HepG2 (cell line): ENCODE measurements at regions not wholly inside any gene's neighbourhood (a gene's known extent, or its start where the extent isn't known, plus 50 kb on each side); places are given as distances from the start of the nearest gene placed in this dataset.

Source experiments
- ATAC-seq: fragments of 200-7000 bp; cut with Tn5 transposase; 3 replicates; pipeline ENCODE4 v1.9.1; 2020; ENCODE audit warnings: mild to moderate bottlenecking, moderate library complexity
- BruUV-seq: library from RNA; stranded (reverse); fragments of 400-500 nt; replicated peaks from 2 replicates; lab custom pipeline; 2021; lab: Mats Ljungman, UMichigan
- CTCF ChIA-PET: fragments of 300-600 bp; formaldehyde crosslinking; extraction: SDS; loops from one replicate; lab custom pipeline; 2021; ENCODE audit warnings: low total read pairs, inconsistent platforms, low intra/inter-chr PET ratio; lab: Yijun Ruan, JAX
- POLR2A ChIA-PET: fragments of 350-600 bp; sonication (Branson Sonifier 250); formaldehyde crosslinking; loops from one replicate; lab custom pipeline; 2020; ENCODE audit warnings: antibody characterized with exemption, inconsistent platforms; lab: Yijun Ruan, JAX
- DNase-seq: peaks from one replicate; pipeline ENCODE4 v3.0.0-alpha.2; 2015; ENCODE audit warnings: low spot score
- FAIRE-seq: peaks from 3 replicates; lab custom pipeline; 2011; peaks lifted over from hg19 to GRCh38; lab: Jason Lieb, UNC
- H2AFZ ChIP-seq: one replicate; pipeline ENCODE4 v1.6.1; 2011; ENCODE audit warnings: low read length, inconsistent platforms
- H3K27ac ChIP-seq: fragments of 300-600 bp; 3 replicates; pipeline ENCODE4 v1.8.0; 2011; ENCODE audit warnings: mixed run types, mild to moderate bottlenecking, mixed read lengths, low read length, inconsistent platforms; ENCODE audit not compliant: insufficient read depth; ENCODE audit errors: extremely low read length
- H3K27me3 ChIP-seq, 2 experiments: fragments of 200-600 bp in 1 of 2; 2 replicates in 1 of 2; 3 replicates in 1 of 2; pipeline versions ENCODE4 v1.6.0 to v1.8.0; 2011; ENCODE audit warnings: low read length in 2 of 2, mild to moderate bottlenecking in 2 of 2, moderate library complexity in 2 of 2, inconsistent platforms in 1 of 2; ENCODE audit not compliant: insufficient read depth in 2 of 2, control insufficient read depth in 1 of 2
- H3K36me3 ChIP-seq, 2 experiments: fragments of 200-600 bp in 1 of 2; replicated peaks in 1 of 2; 2 replicates in 1 of 2; 3 replicates in 1 of 2; pipeline versions ENCODE4 v1.5.1 to v1.8.0; 2011; ENCODE audit warnings: low read length in 2 of 2, inconsistent platforms in 1 of 2; ENCODE audit not compliant: insufficient read depth in 2 of 2, control insufficient read depth in 1 of 2
- H3K4me1 ChIP-seq: 2 replicates; pipeline ENCODE4 v1.5.1; 2012; ENCODE audit warnings: low read length, inconsistent platforms; ENCODE audit not compliant: insufficient read depth
- H3K4me2 ChIP-seq: 2 replicates; pipeline ENCODE4 v1.6.0; 2011; ENCODE audit warnings: low read depth, low read length, inconsistent platforms
- H3K4me3 ChIP-seq, 3 experiments: fragments of 200-600 bp in 1 of 3; sonication (generic), shearing (Covaris generic) in 1 of 3; replicated peaks in 1 of 3; 2 replicates each; pipeline ENCODE4 v1.5.1; 2011 to 2016; ENCODE audit warnings: low read length in 3 of 3, inconsistent platforms in 2 of 3, low read depth in 2 of 3, mild to moderate bottlenecking in 2 of 3, control low read depth in 1 of 3, mixed read lengths in 1 of 3; ENCODE audit not compliant: insufficient read depth in 1 of 3
- H3K79me2 ChIP-seq: one replicate; pipeline ENCODE4 v1.6.1; 2011; ENCODE audit warnings: low read length, inconsistent platforms; ENCODE audit not compliant: insufficient read depth
- H3K9ac ChIP-seq: 2 replicates; pipeline ENCODE4 v1.6.0; 2011; ENCODE audit warnings: mild to moderate bottlenecking, low read depth, low read length, inconsistent platforms; ENCODE audit not compliant: insufficient read depth
- H3K9me3 ChIP-seq: 2 replicates; pipeline ENCODE4 v1.5.1; 2012; ENCODE audit warnings: mild to moderate bottlenecking, low read length
- H4K20me1 ChIP-seq: 2 replicates; pipeline ENCODE4 v1.6.0; 2011; ENCODE audit warnings: inconsistent platforms, mild to moderate bottlenecking, low read length, moderate library complexity; ENCODE audit not compliant: insufficient read depth
- MYNN ChIP-seq: sonication (generic); formaldehyde crosslinking; IDR thresholded peaks from 2 replicates; pipeline ENCODE4 v1.4.0; 2020; ENCODE audit warnings: mild to moderate bottlenecking, low read depth, missing genetic modification reagents
- PLRG1 ChIP-seq: fragments of 450-650 bp; conservative IDR thresholded peaks from 2 replicates; pipeline ENCODE4 v1.6.1; 2016
- SMARCE1 ChIP-seq: fragments of 450-650 bp; IDR thresholded peaks from 2 replicates; pipeline ENCODE4 v1.6.1; 2017; ENCODE audit warnings: borderline replicate concordance
- TRIM24 ChIP-seq: sonication (generic); formaldehyde crosslinking; IDR thresholded peaks from 2 replicates; pipeline ENCODE4 v1.8.0; 2022; ENCODE audit warnings: mild to moderate bottlenecking, missing genetic modification reagents
- ZFP36L2 ChIP-seq: sonication (generic); formaldehyde crosslinking; IDR thresholded peaks from 2 replicates; pipeline ENCODE4 v1.4.0; 2020; ENCODE audit warnings: missing genetic modification reagents
- ZNF550 ChIP-seq: sonication (generic); formaldehyde crosslinking; IDR thresholded peaks from 2 replicates; pipeline ENCODE4 v1.4.0; 2020; ENCODE audit warnings: mild to moderate bottlenecking, missing genetic modification reagents, borderline replicate concordance
- ZNF629 ChIP-seq: sonication (generic); formaldehyde crosslinking; conservative IDR thresholded peaks from 2 replicates; pipeline ENCODE4 v1.5.0; 2020; ENCODE audit warnings: missing genetic modification reagents
- WGBS: methylation state at CpG from one replicate; pipeline ENCODE4 v1.1.6; 2017; ENCODE audit warnings: low lambda C conversion rate; 5-methylcytosine and 5-hydroxymethylcytosine counted together
- in situ Hi-C: cut with HindIII; loops from 2 replicates; pipeline ENCODE4 v1.10.0; 2017; ENCODE audit warnings: low pct_unique_long_range_greater_than_20kb; ENCODE audit not compliant: extremely low pct_ligation_motif_present
- intact Hi-C: fragments of 100-400 bp; cut with micrococcal nuclease; formaldehyde crosslinking; loops from one replicate; pipeline ENCODE4 v1.10.0; 2022; ENCODE audit not compliant: unreplicated experiment
- TF ChIP-seq, protein P1 (sequence below): sonication (generic); formaldehyde crosslinking; IDR thresholded peaks from 2 replicates; pipeline ENCODE4 v1.5.0; 2020; ENCODE audit warnings: mild to moderate bottlenecking, missing genetic modification reagents, borderline replicate concordance

DNA sequence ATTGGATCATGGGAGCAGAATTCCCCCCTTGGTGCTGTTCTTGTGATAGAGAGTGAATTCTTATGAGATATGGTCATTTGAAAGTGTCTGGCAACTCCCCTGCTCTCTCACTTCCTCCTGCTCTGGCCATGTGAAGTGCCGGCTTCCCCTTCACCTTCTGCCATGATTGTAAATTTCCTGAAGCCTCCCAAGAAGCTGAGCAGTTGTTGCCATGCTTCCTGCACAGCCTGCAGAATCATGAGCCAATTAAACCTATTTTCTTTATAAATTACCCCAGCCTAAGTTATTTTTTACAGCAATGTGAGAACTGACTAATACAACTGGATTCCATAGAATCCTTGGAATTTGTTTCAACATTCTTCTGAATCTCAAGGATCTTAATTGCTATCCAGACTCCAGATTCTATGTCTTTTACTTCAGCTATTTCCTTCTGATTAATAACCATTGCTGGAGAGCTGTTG, 328.1 kb downstream of the SLITRK5 start (continued):
- TF ChIP-seq, protein P1, sequence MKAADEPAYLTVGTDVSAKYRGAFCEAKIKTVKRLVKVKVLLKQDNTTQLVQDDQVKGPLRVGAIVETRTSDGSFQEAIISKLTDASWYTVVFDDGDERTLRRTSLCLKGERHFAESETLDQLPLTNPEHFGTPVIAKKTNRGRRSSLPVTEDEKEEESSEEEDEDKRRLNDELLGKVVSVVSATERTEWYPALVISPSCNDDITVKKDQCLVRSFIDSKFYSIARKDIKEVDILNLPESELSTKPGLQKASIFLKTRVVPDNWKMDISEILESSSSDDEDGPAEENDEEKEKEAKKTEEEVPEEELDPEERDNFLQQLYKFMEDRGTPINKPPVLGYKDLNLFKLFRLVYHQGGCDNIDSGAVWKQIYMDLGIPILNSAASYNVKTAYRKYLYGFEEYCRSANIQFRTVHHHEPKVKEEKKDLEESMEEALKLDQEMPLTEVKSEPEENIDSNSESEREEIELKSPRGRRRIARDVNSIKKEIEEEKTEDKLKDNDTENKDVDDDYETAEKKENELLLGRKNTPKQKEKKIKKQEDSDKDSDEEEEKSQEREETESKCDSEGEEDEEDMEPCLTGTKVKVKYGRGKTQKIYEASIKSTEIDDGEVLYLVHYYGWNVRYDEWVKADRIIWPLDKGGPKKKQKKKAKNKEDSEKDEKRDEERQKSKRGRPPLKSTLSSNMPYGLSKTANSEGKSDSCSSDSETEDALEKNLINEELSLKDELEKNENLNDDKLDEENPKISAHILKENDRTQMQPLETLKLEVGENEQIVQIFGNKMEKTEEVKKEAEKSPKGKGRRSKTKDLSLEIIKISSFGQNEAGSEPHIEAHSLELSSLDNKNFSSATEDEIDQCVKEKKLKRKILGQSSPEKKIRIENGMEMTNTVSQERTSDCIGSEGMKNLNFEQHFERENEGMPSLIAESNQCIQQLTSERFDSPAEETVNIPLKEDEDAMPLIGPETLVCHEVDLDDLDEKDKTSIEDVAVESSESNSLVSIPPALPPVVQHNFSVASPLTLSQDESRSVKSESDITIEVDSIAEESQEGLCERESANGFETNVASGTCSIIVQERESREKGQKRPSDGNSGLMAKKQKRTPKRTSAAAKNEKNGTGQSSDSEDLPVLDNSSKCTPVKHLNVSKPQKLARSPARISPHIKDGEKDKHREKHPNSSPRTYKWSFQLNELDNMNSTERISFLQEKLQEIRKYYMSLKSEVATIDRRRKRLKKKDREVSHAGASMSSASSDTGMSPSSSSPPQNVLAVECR (CRISPR knock-in tag), result no peak
- no peak for TF ChIP-seq MYNN
- no peak for TF ChIP-seq PLRG1
- no peak for TF ChIP-seq ZNF629 (CRISPR knock-in tag)
- TF ChIP-seq ZFP36L2 (CRISPR knock-in tag), result no peak
- TF ChIP-seq ZNF550 (CRISPR knock-in tag), result no peak
- TF ChIP-seq TRIM24 (CRISPR knock-in tag), result no peak
- TF ChIP-seq, all 625 proteins: peak for 0

DNA sequence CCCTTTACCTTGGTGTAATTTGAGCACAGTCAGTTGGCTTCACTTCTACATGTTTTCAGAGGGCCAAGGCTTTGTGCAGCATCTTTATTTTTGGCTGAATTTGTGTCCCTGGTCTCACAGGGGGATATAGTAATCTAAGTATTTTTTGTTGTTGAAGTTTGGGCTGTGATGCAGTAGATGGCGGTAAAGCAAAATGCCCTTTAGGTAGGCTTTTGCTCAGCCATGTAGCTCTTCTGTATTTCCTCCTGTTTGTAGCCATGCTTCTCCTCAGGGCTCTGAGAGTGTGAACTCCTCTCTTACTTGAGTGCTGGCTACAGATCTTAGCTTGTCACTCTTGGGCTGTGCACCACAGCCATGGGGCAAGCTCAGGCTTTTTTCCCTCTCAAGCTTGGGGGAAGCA, 328.6 kb downstream of the SLITRK5 start:
- FAIRE-seq, result no peak
- in situ Hi-C loops (no loop called here), intact Hi-C loops (no loop called here)
- no peak for ATAC-seq
- no peak overlapping the region for H3K4me2 ChIP-seq
- no peak for DNase-seq
- TF ChIP-seq SMARCE1, result no peak
- no peak overlapping the region for H3K4me3 ChIP-seq
- no peak overlapping the region for H3K27ac ChIP-seq
- H3K9me3 ChIP-seq, result peaks cover 53% of the 10 kb centered on the region
- H3K27me3 ChIP-seq, result no peaks in the 10 kb centered on the region
- no TSS peak for BruUV-seq
- no peak overlapping the region for H2AFZ ChIP-seq
- no peaks in the 10 kb centered on the region for H3K36me3 ChIP-seq
- POLR2A ChIA-PET, result no interaction called here
- no peaks in the 10 kb centered on the region for H3K79me2 ChIP-seq
- CTCF ChIA-PET, result no interaction called here
- 0% methylated on average over 1 of the region's 1 CpG for WGBS
- no peak overlapping the region for H3K9ac ChIP-seq
- no peaks in the 10 kb centered on the region for H4K20me1 ChIP-seq
- no peaks in the 10 kb centered on the region for H3K4me1 ChIP-seq
